HG03060 (cell line): ENCODE measurements at regions not wholly inside any gene's neighbourhood (a gene's known extent, or its start where the extent isn't known, plus 50 kb on each side); places are given as distances from the start of the nearest gene placed in this dataset.
"Not testable (repeated sequence)": the region's sequence is repeated elsewhere in the genome, so short reads cannot be mapped to it uniquely, and the experiment has no call there.

Source experiments
- ATAC-seq: cut with Tn5 transposase; IDR thresholded peaks from one replicate; pipeline ENCODE4 v1.9.1; 2021; ENCODE audit warnings: low read depth, moderate number of reproducible peaks; ENCODE audit not compliant: unreplicated experiment

- ATAC-seq, result no peak
Observed at GRCh38 chr5:53733853-53734252, 173.4 kb downstream of the NDUFS4 start.

GRCh38 chr5:53738105-53738504 lies 177.7 kb downstream of the NDUFS4 start:
- no peak for ATAC-seq

DNA sequence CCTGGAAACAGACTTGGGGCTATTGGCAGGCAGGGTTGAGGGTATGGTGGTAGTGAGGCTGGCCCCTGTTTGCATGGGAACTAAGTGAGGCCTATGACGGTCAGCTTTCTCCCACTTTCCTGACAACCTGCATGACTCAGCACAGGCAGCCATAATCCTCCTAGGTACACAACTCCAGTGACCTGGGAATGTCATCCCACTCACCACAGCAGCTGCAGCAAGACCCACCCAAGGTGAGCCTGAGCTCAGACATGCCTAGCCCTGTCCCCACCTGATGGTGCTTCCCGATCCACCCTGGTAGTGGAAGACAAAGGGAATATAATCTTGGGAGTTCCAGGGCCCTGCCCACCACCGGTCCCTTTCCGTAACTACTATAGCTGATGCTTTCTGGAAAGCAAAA lies 178.7 kb downstream of the NDUFS4 start:
- no peak for ATAC-seq

DNA sequence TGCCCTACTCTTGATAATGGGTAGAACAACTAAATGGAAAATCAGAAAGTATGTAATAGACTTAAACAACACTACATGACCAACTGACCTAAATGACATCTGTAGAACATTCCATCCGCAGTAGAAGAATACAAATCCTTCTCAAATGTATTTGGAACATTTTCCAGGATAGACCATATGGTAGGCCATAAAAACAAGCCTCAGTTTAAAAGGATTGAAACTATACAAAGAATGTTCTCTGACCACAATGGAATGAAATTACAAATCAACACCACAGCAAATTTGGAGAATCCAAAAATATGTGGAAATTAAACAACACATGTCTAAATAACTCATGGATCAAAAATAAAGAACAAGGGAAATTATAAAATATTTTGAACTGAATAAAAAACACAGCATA lies 189.2 kb downstream of the NDUFS4 start:
- no peak for ATAC-seq

DNA sequence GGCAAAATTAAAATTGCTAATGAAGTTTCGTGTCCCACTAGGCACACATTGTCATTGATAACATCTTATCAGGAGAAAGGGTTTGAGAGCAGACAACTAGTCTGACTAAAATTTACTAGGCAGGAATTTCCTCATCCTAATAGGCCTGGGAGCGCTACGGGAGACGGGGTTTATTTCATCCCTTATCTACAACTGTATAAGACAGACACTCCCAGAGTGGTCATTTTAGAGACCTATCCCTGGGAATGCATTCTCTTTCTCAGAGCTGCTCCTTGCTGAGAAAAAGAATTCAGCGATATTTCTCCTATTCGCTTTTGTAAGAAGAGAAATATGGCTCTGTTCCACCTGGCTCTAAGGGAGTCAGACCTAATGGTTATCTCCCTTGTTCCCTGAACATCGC lies 191.8 kb downstream of the NDUFS4 start:
- ATAC-seq, result not testable (repeated sequence)

DNA sequence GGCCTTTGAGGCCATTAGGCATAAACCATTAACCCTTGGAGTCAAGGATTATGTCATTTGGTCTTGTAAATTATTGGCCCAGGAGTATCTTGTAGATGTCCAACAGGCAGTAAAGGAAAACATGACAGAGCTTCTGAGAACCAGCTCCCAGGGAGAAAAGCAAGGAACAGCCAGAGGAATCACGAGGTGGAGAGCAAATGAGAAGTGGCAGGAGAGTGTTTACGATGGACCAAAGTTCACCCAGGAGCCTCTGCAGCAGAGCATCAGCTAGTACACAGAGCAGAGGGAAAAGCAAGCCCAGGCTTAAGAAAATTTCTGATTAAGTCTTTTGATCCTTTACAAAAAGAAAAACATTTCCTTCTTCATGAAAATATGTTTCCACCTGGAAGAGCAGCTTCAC lies 206.2 kb downstream of the NDUFS4 start:
- ATAC-seq, result no peak

DNA sequence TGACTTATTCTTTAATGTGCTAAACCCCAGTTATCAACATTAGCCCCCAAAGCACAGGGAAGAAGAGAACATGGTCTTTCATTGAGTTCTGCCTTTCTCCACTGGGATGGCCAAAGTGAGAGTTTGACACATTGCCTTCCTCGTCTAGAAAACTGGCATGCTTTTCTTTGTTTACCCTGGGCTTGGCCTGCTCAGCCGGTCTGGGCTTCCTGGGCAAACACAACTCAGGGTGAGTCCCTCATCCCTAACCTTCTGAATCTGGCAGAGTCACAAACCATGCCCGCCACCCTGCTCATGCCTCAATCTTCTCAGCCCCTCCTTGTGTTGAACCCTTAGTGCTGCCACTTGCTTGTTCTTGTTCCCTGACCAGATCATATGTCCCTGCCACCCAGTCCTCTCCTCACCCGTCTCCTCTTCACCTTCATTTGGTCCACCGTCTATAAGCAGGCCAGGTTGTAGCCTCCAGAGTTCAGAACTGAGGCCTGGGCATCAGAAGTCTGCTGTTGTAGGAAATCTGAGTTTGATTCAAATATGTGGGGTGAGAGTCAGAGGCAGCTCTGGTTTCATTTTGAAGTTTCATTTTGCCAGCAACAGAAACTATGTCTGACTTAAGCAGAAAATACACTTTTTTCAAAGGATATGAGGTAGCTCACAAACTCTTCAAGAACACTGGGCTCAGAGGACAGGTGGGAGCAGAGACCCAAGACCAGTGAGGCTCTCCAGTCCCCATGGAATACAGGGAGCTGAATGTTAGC lies 217.6 kb downstream of the NDUFS4 start:
- no peak for ATAC-seq

DNA sequence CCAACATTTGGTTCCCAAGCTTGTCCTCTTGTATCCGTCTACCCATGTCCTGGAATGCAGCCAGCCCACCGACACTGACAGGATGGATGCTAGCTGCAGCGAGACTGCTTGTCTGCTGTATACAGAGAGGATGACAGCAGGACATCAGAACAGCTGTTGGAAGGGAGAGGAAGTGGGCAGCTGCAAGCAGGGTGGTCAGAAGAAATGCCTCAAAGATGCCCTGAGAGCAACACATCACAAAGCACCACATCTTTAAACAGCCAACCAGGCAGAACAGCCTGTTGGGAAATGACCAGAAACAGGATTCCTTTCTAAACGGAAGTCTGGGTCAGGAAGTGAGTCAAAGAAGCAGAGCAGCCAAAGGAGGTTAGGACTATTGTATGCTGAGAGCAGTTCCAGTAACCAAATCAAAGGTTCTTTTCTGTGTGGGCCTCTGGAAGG lies 219.1 kb downstream of the NDUFS4 start:
- ATAC-seq, result peak; percentile 45

DNA sequence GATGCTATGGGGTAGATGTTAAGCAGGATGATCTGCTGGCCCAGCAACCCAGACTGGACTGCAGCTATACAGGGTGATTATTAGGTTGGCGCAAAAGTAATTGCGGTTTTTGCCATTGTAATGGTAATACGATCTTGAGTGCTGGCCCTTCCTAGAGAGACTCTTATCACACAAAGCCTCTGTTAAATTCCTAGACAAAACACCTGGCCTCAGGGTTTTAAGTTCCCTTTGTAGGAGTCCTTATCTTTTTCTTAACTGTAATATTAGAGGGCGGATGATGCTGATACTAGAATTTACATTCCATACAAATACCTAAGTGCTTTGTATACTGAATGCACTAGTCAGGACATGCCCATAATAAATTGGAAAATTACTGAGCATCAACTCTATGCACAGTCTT lies 222.2 kb downstream of the NDUFS4 start:
- ATAC-seq, result no peak

- no peak for ATAC-seq
Observed at GRCh38 chr5:53783624-53784228, 223.3 kb downstream of the NDUFS4 start.

- ATAC-seq, result no peak
Observed at GRCh38 chr5:53784596-53784995, 224.2 kb downstream of the NDUFS4 start.

- no peak for ATAC-seq
Observed at GRCh38 chr5:53785924-53786323, 225.5 kb downstream of the NDUFS4 start.

- ATAC-seq, result no peak
Observed at GRCh38 chr5:53790026-53790425, 229.6 kb downstream of the NDUFS4 start.

- no peak for ATAC-seq
Observed at GRCh38 chr5:53792338-53792737, 231.9 kb downstream of the NDUFS4 start.

- not testable (repeated sequence) for ATAC-seq
Observed at GRCh38 chr5:53799644-53800043, 239.2 kb downstream of the NDUFS4 start.

DNA sequence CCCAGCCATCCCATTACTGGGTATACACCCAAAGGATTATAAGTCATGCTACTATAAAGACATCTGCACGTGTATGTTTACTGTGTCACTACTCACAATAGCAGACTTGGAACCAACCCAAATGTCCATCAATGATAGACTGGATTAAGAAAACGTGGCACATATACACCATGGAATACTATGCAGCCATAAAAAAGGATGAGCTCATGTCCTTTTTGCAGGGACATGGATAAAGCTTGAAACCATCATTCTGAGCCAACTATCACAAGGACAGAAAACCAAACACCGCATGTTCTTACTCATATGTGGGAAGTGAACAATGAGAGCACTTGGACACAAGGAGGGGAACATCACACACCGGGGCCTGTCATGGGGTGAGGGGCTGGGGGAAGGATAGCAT lies 248.0 kb downstream of the NDUFS4 start:
- ATAC-seq, result not testable (repeated sequence)

- no peak for ATAC-seq
Observed at GRCh38 chr5:53814819-53815218, 254.4 kb downstream of the NDUFS4 start.

DNA sequence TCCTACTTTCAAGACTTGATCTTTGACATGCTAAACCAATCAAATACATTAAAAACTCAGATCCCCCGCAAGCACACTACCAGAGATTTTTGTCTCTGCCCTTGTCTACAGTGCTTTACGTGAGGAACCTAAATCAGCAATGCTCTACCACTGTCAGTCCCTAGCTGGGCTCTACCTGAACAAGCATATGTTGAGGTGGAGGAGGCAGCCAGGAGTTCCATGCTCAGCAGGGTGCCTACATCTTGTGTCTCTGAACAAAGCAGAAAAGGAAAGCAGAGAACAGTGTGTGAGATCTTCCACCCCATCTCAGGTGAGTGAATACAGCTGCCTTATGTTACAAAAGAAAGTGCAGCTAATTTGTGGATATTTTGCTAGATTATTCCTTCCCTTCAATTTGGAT lies 255.0 kb downstream of the NDUFS4 start:
- no peak for ATAC-seq

DNA sequence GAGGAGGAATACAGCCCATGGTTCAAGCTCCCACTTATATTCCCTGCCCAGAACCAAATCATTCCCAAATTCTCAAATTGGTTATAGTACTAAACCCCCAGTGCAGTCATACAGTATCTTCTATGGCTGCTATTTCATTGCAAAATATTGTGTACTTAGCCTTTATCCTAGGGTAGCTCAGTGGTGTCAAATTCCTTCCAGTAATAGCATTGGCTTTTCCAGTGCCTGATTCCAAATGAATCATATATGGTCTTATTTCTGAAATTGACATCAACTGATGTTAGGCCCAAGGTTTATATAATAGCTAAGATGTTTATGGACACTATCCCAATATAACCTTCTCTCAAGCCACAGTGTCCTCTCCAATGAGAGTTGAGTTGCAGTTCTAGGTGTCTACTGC lies 256.7 kb downstream of the NDUFS4 start:
- ATAC-seq, result no peak

DNA sequence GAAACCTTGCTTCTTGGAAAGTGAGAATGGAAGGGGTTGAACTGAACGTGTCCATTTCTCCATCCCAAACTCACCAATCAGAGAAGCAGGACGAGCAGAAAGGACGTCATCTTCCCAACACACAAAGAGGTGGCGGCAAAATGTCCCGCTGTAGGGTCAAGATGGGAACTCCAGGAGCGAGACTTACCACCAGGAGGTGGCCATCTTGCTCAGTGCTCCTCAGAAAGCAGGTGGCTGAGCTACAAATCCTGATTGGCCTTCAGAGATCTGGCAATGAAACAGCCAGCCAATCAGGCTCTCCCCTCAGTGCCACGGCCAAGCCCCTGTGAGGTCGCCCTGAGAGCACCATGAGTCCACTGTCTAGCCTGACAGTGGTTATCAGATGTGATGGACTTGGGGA lies 259.0 kb downstream of the NDUFS4 start:
- no peak for ATAC-seq

DNA sequence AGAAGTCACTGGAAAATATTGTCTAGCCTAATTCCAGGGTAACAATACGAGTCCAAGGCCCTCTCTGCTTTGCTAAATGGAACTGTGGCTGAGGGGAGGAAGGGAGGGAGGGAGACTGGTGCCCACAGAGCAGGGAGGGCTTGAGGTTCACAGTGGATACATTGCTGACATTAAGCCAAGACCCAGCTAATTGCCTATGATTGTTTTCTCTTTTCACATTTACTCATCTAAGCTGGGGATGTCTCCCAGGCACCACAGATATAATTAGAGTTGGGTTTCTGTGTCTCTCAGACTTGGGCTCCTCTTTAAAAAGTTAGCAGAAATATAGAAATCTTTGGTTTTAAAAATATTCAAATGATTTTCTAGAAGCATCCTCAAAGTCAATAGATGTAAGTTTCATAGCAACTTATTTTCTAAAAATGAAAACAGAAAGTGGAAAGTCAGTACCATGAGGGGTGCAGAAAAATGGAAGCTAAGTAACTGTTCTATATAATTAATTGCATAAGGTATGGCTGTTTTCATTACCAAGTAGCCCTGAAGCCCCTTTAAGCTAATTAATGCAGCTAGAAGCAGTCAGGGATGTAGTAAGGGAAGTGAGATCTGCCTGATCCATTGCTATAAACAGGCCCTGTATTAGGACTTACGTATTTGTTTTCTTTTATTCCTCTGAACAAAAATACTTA lies 259.8 kb downstream of the NDUFS4 start:
- peak; percentile 31 for ATAC-seq

GRCh38 chr5:53820802-53821171 lies 260.3 kb downstream of the NDUFS4 start:
- peak; percentile 95 for ATAC-seq
